NCI-H2171 treated with DMSO at 0.1 percent for 48 hours (cell line): ENCODE measurements at regions not wholly inside any gene's neighbourhood (a gene's known extent, or its start where the extent isn't known, plus 50 kb on each side); places are given as distances from the start of the nearest gene placed in this dataset.
A peak's percentile ranks its signal among the peaks of the same experiment; 100 is the strongest.

Source experiments
- DNase-seq: peaks from one replicate; lab custom pipeline; 2025; lab: John Stamatoyannopoulos, UW

GRCh38 chr7:142331941-142332340 is 74.1 kb upstream of the PRSS58 start:
- DNase-seq, result no peak

GRCh38 chr7:142329062-142329790 is 71.4 kb upstream of the PRSS58 start:
- DNase-seq, result peak; percentile 46

DNA sequence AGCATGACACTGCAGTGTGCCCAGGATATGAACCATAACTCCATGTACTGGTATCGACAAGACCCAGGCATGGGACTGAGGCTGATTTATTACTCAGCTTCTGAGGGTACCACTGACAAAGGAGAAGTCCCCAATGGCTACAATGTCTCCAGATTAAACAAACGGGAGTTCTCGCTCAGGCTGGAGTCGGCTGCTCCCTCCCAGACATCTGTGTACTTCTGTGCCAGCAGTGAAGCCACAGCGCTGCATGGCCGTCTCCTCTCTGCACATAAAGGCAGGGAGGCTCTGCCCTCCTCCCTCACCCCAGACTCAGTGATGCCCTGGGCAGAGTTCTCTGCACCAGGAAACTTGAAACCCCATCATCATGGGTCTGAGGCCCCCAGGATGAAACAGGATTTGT is 70.7 kb upstream of the PRSS58 start:
- DNase-seq, result peak; percentile 84

- DNase-seq, result peak; percentile 94
Measured at GRCh38 chr7:142327628-142328405, 70.0 kb upstream of the PRSS58 start.

GRCh38 chr7:142323706-142324105 is 65.8 kb upstream of the PRSS58 start:
- DNase-seq, result peak; percentile 59

DNA sequence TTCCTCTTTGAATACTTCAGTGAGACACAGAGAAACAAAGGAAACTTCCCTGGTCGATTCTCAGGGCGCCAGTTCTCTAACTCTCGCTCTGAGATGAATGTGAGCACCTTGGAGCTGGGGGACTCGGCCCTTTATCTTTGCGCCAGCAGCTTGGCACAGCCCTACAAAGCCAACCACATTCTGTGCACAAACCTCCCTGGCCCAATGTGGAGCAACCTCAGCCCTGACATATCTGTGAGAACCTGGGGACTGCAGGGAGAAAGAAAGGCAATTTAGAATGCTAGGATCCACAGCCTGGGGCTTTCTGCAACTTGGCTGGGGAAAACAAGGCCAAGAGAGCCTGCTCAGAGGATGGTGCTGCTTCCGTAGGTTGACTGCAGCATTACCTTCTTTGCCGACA is 63.5 kb upstream of the PRSS58 start:
- DNase-seq, result no peak

- DNase-seq, result no peak
Measured at GRCh38 chr7:142320883-142321282, 63.0 kb upstream of the PRSS58 start.

DNA sequence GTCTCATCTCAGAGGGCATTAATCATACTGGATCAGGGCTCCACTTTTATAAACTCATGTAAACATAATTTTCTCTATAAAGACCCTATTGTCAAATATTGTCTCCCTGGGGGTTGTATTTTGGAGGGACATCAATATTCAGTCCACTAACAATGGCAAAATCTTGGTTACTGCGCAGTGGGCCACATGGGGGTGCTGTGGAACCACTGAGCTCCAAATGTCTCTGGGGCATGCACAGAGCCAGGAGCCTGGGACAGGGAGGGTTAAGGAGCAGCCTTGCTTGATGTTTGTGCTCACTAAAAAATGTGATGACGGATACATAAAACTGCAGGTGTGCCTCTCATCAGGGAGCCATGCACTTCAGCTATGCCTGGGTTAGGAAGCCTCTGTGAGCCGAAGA is 62.1 kb upstream of the PRSS58 start:
- DNase-seq, result peak; percentile 39

GRCh38 chr7:142314281-142314680 is 56.4 kb upstream of the PRSS58 start:
- no peak for DNase-seq

GRCh38 chr7:142313528-142313927 is 55.7 kb upstream of the PRSS58 start:
- no peak for DNase-seq

DNA sequence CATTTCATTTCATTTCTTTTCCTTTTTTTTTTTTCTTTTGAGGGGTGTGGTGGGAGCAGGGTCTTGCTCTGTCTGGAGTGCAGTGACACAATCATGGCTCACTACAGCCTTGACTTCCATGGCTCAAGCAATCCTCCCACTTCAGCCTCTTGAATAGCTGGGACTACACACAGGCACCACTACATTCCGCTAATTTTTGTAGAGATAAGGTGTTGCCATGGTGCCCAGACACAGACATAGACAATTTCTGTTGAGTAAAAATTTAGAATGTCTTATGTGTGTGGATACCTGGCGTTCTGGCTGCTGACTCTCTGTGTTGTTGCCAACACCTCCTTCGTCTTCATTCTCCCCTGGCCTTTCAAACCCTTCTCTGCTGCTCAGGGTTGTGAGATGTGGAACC is 54.0 kb upstream of the PRSS58 start:
- no peak for DNase-seq

- no peak for DNase-seq
Measured at GRCh38 chr7:142308918-142309317, 51.1 kb upstream of the PRSS58 start.

GRCh38 chr7:142308326-142308725 is 50.5 kb upstream of the PRSS58 start:
- DNase-seq, result no peak
